ENCODE measurements at regions not wholly inside any gene's neighbourhood (a gene's known extent, or its start where the extent isn't known, plus 50 kb on each side); places are given as distances from the start of the nearest gene placed in this dataset.

- BruUV-seq (replicated peaks) = no TSS peak
- Histone ChIP-seq H3K4me1 (ENCODE audit: insufficient read depth, low read length, poor library complexity, severe bottlenecking) (no peaks in the 10 kb centered on the region), H3K4me3 (ENCODE audit: low read depth, low read length, poor library complexity, severe bottlenecking) (no peak overlapping the region), H3K27me3 (replicated peaks; ENCODE audit: insufficient read depth, low read depth, low read length, poor library complexity) (no peaks in the 10 kb centered on the region), H3K27ac (ENCODE audit: low read depth, low read length, poor library complexity, severe bottlenecking) (no peak overlapping the region), H3K9me3 (ENCODE audit: low read depth, low read length, poor library complexity, severe bottlenecking) (no peaks in the 10 kb centered on the region), H3K36me3 (ENCODE audit: insufficient read depth, low read length, poor library complexity, severe bottlenecking) (no peaks in the 10 kb centered on the region)
- intact Hi-C loops (cut with micrococcal nuclease; ENCODE audit: unreplicated experiment) = no loop called here
- no peak for TF ChIP-seq EZH2 (IDR thresholded peaks at IDR 0.05; ENCODE audit: borderline replicate concordance, low read depth, low read length, poor library complexity, severe bottlenecking)
- TF ChIP-seq CTCF (conservative IDR thresholded peaks at IDR 0.05; ENCODE audit: low read depth, low read length) = no peak
- ChIA-PET POLR2A (ENCODE audit: low non-redundant PET) (no interaction called here), CTCF (no interaction called here)
- no peak for DNase-seq (ENCODE audit: low spot score)
Measured at GRCh38 chr20:24370911-24371695, 98.3 kb upstream of the SYNDIG1 start.

- intact Hi-C loops (cut with micrococcal nuclease; ENCODE audit: unreplicated experiment) = no loop called here
Measured at GRCh38 chr20:24370249-24370648, 99.2 kb upstream of the SYNDIG1 start.

GRCh38 chr20:24368253-24368652, 101.2 kb upstream of the SYNDIG1 start:
- Histone ChIP-seq H3K27me3 (replicated peaks; ENCODE audit: insufficient read depth, low read depth, low read length, poor library complexity) (no peaks in the 10 kb centered on the region), H3K4me1 (ENCODE audit: insufficient read depth, low read length, poor library complexity, severe bottlenecking) (no peaks in the 10 kb centered on the region), H3K4me3 (ENCODE audit: low read depth, low read length, poor library complexity, severe bottlenecking) (no peak overlapping the region), H3K9me3 (ENCODE audit: low read depth, low read length, poor library complexity, severe bottlenecking) (no peaks in the 10 kb centered on the region), H3K27ac (ENCODE audit: low read depth, low read length, poor library complexity, severe bottlenecking) (no peak overlapping the region), H3K36me3 (ENCODE audit: insufficient read depth, low read length, poor library complexity, severe bottlenecking) (no peaks in the 10 kb centered on the region)
- ChIA-PET CTCF (no interaction called here), POLR2A (ENCODE audit: low non-redundant PET) (no interaction called here)
- no peak for TF ChIP-seq CTCF (conservative IDR thresholded peaks at IDR 0.05; ENCODE audit: low read depth, low read length)
- no peak for TF ChIP-seq EZH2 (IDR thresholded peaks at IDR 0.05; ENCODE audit: borderline replicate concordance, low read depth, low read length, poor library complexity, severe bottlenecking)
- intact Hi-C loops (cut with micrococcal nuclease; ENCODE audit: unreplicated experiment) = no loop called here
- BruUV-seq (replicated peaks) = no TSS peak
- DNase-seq (ENCODE audit: low spot score) = no peak

More at GRCh38 chr20:24370249-24370648, 99.2 kb upstream of the SYNDIG1 start:
- no peaks in the 10 kb centered on the region for H3K36me3 ChIP-seq (ENCODE audit: insufficient read depth, low read length, poor library complexity, severe bottlenecking)
- no peaks in the 10 kb centered on the region for H3K9me3 ChIP-seq (ENCODE audit: low read depth, low read length, poor library complexity, severe bottlenecking)
- H3K4me3 ChIP-seq (ENCODE audit: low read depth, low read length, poor library complexity, severe bottlenecking) = no peak overlapping the region
- CTCF ChIA-PET = no interaction called here
- TF ChIP-seq EZH2 (IDR thresholded peaks at IDR 0.05; ENCODE audit: borderline replicate concordance, low read depth, low read length, poor library complexity, severe bottlenecking) (no peak), CTCF (conservative IDR thresholded peaks at IDR 0.05; ENCODE audit: low read depth, low read length) (no peak)
- no peaks in the 10 kb centered on the region for H3K4me1 ChIP-seq (ENCODE audit: insufficient read depth, low read length, poor library complexity, severe bottlenecking)
- H3K27ac ChIP-seq (ENCODE audit: low read depth, low read length, poor library complexity, severe bottlenecking) = no peak overlapping the region
- BruUV-seq (replicated peaks) = no TSS peak
- no peak for DNase-seq (ENCODE audit: low spot score)
- H3K27me3 ChIP-seq (replicated peaks; ENCODE audit: insufficient read depth, low read depth, low read length, poor library complexity) = no peaks in the 10 kb centered on the region
- POLR2A ChIA-PET (ENCODE audit: low non-redundant PET) = no interaction called here

All from A673 (cell line).